ENCODE measurements at regions not wholly inside any gene's neighbourhood (a gene's known extent, or its start where the extent isn't known, plus 50 kb on each side); places are given as distances from the start of the nearest gene placed in this dataset.

DNA sequence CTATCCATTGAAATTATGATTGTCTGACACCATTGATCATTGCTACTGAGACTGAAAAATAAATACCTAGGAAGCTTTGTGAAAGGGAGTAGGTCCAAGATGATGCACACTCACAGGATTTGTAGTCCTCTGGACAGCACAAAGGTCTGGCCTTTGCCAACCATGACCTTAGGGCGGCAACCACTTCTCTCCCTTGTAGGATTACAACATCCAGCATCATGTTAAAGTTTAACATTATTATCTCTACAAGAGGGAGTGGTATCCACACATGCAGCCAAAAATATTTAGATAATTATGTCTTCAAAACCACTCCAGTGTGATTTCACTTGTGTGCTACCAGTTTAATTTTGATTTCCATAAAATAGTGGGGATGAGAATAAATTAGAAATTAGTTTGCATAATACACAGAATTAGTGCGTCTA, 51.1 kb upstream of the NHSL1 start:
- DNase-seq (ENCODE audit: low read depth in 2 of 2) = no peak

DNA sequence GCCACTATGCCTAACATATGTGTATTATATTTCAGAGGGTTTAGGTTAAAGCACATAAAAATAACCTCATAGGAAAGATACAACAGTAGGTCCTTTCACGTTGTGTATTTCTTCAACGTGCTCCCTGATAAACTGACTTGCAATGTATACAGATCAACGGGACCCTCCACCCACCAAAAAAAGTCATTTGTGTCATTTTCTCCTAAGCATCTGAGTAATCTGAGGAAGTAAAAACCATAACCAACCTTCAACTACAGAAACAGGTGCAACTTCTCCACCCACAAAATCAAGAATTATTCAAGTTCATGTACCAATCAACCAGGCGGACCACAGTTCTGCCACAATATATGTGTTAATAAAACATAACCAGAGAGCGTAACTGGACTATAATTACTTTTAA, 54.9 kb upstream of the NHSL1 start:
- no peak for DNase-seq (ENCODE audit: low read depth in 2 of 2)

DNA sequence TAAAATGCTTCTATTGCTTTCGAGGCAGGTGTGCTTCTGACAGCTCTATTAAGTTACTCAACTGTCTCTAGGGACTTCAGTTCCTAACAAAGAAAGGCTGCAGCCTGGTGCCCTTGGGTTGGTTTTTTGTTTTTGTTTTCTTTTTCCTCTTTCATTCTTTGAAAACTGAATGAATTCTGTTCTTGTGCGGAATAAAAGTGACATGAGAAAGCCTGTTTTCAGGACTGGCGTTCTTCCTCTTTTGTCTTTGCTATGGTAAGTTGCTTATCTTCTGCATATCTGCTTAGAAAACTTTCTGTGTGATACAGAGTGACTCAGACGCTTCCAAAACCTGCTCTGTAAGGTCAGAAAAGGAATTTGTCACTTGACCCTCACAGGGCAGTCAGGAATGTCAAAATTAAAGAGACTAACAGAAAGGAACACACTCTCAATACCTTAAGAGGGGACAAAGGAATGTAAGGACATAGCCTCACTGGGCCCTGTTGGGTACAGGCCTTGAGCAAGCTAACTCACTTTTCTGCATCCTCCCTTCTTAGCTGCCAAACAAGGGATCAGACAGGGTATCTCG, 56.2 kb upstream of the NHSL1 start:
- no peak for DNase-seq (ENCODE audit: low read depth in 2 of 2)

DNA sequence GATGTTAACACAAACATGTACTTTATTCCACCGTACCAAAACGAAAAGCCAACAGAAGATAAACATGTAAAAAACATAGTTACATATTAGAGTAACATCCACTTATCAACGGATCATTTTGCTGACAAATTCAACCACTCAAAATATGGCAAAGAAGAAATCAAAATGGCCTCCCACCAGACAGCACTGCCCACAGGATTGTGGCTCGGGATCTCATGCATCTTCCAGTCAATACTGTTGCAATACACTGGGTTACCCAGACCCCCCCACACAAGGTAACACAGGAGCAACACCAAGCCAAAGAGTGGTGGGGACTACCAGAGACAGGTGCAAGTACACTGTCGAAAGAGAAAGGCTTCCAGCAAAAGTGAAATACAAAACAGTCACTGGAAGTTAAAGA, 57.9 kb upstream of the NHSL1 start:
- DNase-seq (ENCODE audit: low read depth in 2 of 2) = no peak

DNA sequence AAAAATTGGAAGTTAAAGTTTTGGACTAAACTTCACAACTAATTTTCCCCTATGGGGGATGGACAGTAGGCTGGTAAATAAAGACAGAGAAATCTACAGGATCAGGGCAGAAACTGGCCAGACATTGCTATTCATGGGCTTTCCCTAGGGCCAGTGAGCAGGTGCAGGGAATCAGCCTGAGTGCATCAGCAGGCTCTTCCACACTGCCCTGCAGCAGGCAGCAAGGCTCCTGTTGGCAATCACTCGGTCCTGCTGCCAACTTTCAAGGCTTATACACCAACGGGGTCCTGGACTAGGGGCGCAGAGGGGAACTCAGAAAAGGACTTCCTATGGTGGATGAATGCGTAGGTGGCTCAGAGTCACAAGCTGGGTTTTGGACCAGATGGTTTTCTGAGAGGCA, 59.8 kb upstream of the NHSL1 start:
- DNase-seq (ENCODE audit: low read depth in 2 of 2) = no peak

DNA sequence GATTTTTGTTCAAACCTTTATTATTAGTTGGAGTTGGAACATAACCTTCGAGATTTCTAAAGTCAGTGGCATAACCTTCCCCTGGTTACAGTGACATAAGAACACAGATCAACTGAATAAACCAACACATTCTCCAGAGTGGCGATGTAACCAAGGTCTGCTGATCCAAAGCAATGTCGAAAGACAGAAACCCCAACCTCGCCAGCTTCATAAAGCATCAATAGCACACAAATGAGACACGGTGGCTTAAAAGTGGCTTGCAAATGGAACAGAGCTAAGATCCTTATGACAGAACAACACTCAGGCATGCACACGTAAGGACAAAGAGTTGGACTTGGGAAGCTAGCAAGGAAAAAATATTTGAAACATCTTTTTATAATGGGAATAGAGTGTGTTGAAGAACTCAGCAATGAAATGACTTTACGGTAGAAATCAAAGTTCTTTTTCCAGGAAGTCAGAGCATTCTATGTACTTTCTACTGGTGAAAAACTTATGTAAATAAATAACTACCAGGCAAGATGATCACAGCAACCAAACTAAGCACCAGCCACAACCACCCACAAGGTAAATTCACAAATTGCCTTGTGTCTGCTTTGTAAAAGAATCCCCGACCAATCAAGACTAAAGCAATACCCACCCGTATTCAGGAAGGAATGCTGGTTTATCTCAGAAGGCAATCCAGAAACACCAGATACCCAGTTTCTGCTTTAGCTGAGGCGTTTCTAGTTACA, 61.0 kb upstream of the NHSL1 start:
- no peak for DNase-seq (ENCODE audit: low read depth in 2 of 2)

DNA sequence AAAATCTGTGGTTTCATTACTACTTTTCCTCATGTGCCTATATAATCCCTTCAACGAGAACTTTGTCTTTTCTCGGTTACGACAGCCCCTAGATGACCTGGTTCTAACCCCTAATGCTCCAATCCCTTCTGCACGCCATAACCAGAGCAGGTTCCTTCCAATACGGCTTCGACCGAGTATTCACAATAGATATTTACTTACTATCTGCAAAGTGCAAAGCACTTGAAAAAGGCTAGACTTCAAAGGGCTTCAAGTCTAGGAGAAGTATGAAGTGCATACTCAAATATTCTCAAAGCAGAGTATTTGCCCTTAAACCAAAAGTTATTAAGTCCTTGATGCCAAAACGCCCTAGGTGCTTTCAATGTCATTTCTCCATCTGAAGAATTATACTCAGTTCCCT, 63.4 kb upstream of the NHSL1 start:
- DNase-seq (ENCODE audit: low read depth in 2 of 2) = no peak

DNA sequence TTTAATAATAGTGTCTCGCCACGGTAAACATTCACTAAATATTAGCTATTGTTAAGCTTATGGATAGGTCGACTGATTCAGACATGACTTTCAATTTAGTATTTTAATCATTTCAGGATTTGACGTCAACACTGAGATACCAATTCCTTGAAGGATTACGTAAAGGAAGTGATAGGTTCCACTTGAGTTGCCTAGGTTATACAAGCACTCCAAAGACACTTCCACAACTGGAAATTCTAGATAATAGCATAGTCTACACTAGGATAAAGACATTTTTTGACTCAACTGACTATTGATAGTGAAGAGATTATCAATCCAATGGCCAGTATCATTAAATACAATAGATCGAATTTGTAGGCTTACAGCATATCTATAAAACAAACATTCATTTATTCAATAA, 63.9 kb upstream of the NHSL1 start:
- DNase-seq (ENCODE audit: low read depth in 2 of 2) = no peak

DNA sequence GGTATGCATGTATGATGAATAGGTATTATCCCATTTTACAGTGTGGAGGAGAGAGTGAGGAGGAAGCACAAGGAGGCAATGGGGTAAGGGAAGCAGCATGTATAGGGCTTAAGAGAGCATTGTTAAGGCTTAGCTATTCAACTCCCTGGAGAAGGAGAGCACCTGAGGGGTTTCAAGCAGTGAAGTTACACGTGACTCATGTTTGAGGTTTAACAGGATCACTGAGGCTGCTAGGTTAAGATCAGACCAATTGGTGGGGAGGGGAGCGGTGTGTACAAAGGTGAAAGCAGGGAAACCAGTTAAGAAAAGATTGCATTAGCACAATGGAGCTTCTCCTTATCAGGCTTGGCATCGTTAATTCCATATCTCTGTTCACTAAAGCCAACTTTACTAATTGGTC, 64.4 kb upstream of the NHSL1 start:
- DNase-seq (ENCODE audit: low read depth in 2 of 2) = no peak

DNA sequence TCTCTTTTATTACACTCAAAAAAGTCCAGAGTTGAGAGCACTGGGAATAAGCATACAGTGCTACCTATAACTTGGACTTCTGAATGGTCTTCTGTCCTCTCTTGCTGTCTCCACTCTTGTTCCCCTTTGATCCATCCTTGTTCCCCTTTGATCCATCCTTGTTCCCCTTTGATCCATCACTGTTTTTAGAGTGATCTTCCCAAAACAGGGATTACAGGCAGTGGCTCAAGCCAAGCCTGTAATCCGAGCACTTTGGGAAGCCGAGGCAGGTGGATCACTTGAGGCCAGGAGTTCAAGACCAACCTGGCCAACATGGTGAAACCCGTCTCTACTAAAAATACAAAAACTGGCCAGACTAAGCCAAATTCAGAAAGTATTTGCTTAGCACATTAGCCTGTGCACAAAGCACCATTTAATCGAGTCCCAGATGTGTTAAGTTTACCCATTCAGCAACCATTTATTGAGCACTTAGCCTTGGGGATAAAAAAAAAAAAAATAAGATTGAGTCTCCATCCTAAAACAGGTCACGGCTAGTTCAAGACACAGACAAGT, 65.0 kb upstream of the NHSL1 start:
- no peak for DNase-seq (ENCODE audit: low read depth in 2 of 2)

DNA sequence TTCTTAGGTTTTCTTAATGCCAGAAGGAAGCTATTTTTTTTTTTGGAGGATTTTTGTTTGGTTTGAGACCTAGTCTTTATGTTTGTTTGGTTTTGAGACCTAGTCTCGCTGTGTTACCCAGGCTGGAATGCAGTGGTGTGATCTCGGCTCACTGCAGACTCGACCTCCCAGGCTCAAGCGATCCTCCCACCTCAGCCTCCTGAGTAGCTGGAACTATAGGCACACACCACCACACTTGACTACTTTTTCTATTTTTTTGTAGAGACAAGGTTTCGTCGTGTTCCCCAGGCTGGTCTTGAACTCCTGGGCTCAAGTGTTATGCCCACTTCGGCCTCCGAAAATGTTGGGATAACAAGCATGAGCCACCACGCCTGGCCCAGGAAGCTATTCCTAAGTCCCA, 67.8 kb upstream of the NHSL1 start:
- no peak for DNase-seq (ENCODE audit: low read depth in 2 of 2)

DNA sequence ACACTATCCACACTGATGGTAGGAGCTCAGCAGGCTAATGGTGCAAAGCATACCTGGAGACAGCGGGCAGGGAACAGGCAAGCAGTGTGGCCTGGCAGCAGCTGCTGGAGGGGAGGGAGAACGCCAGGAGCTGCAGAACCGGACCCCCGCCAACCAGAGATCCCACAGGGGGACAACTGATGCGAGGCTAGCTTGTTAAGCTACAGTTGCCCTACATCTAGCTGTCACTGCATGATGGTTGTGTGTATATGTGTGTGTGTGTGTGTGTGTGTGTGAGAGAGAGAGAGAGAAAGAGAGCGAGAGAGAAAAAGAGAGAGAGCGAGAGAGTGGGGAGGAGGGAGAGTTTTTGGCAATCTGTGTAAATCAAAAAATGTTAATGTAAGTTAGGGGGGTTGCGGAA, 69.7 kb upstream of the NHSL1 start:
- no peak for DNase-seq (ENCODE audit: low read depth in 2 of 2)

DNA sequence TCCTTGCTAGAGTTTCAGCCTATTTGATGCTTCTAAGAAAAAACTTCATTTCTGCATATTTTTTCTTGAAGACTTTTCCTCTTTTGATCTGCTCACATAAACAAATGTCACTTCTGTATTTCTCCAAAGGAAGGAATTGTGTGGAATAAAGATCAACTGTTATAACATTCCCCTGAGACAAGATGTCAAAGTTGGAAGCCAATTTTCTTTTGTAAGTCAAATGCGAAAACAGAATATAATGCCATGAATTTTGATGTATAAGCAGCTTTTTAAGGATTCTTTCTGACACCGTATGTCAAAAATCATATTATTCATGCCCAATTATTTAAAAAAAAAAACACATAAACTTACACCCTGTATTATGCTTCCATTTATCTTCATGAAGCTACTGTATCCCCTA, 70.3 kb upstream of the NHSL1 start:
- no peak for DNase-seq (ENCODE audit: low read depth in 2 of 2)

DNA sequence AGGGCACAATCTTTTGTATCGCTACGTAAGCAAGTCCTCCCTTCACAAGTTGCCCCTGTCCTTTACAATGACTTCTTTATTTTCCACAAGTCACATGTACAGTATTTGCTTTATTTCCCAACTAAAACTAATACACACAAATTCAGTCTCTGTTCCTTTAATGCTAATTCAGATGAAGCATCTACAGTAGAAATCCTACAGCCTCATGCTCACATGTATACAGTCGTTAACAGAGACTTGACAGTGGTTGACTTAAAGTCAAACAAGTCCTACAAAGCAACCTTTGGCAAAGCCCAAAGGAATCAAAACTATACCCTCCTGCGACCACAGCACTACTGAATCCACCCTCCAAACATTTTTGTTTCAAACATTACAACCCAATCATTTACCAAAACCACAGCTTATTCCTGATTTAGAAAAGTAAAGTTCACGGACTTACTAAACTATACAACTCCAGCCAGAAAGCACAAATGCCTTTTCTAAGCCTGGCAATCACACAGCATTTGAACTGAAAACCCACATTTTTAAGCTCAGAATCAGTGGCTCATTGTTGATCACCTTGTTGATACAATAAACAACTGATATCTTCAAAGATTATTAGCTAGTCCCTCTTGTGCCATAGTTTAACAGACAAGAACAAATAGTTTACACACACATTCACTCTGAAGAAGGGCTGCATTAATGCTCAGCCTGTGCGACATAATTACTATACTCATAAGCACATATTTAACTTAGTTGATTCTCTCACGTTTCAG, 70.9 kb upstream of the NHSL1 start:
- no peak for DNase-seq (ENCODE audit: low read depth in 2 of 2)

DNA sequence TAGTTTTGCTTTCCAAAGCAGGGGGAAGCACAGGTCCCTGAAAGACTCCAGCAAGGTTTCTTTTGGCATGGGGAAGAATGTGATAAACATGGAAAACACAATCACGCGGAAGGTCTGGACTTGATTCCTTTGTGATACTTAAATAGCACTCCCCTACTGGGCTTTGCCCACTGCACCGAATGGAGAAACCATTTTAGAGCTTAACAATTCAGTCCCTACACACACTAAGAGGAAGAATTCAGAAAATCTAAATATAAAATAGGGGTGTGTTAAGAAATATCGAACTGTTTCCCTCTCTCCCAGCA, 71.4 kb upstream of the NHSL1 start:
- DNase-seq (ENCODE audit: low read depth in 2 of 2) = no peak

DNA sequence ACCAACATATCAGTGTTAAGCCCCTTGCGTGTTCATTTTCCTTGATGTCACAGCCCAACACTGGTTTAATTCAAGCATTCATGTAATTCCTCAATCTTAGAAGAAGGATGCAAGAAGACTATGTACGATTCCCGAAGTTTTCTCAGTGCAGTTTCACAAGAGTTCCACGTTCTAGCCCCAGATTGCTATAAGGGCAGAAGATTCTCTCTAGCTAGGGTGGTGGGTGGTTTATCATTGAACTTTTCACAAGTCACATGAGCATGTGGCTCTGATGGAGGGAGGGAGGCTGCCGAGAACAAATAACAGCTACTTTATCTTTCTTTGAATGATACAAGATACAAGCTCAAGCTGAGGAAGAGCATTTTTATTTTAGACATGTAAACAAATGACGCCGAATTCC, 71.9 kb upstream of the NHSL1 start:
- DNase-seq (ENCODE audit: low read depth in 2 of 2) = no peak

DNA sequence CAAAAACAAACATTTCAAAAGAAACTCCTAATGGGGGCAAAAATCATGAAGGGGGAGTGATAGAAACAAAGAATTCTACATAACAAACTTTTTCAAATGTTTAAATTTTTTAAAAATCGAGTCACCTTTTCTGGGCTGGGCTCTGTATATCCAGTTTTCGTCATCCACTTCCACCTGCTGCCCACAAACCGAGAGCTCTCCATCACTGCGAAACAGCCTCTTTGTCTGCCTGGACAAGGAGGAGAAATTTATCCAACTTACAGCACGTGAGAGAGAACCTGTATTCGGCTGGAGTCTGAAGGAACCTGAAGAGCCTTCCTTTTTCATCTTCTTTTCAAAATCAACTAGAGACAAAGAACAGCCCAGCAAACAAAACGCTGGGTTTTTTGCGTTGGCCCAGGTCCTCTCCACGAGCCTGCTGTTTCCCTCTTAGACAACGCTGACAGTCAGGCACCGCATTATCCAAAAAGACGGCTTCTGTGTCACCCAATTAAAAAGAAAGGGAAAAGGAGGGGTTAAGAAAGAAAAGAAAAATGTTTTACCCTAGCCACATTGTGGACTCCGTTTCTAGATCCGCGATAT, 72.4 kb upstream of the NHSL1 start:
- DNase-seq (ENCODE audit: low read depth in 2 of 2) = no peak

DNA sequence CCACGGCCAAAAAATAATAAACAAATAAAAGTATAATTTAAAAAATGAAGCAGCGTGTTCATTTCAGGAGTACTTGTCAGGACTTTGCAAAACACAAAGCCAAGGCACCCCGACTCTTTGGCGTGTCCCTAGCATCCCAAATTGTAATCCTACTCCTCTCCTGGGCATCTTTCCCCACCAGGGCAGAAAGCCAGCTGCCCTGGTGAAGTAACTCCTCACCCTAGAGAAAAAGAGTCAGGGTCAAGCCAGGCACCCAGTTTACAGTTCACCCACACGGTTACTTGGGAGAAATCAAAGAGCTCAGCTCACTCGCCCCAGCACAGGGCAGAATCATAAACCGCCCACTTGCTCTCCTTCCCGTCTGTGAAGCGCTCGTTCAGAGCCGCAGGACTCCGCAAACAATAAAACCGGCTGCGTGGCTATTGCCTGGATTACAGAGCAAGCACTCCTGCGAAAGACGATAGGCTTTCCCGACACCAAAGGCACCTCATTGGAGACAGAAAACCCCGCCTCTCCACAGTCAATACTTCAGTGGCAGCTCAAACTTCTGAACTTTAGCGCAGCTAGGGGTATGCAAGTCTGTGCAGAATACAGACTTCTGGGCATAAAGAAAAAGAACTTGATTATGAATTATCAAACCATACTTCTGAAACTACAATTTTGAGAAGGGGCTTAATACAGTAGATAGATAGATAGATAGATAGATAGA, 73.0 kb upstream of the NHSL1 start:
- DNase-seq (ENCODE audit: low read depth in 2 of 2) = no peak

DNA sequence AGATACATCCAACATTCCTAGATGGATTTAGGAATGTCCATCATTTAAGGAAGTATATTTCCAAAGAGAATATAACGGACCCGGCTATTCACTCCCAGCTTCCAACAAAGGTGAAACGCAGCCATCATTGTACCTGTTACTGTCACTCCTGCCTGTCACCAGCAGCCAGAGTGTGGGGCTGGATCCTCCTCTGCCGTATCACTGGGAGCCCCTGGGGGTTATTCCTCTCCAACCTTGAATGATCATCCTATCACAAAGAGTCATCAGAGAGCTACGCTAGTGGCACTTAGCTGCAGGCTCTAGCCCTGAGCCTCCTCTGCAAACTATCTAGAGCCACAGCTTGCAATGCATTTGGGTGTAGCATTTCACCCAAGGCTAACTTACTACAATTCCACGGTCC, 73.6 kb upstream of the NHSL1 start:
- DNase-seq (ENCODE audit: low read depth in 2 of 2) = no peak

DNA sequence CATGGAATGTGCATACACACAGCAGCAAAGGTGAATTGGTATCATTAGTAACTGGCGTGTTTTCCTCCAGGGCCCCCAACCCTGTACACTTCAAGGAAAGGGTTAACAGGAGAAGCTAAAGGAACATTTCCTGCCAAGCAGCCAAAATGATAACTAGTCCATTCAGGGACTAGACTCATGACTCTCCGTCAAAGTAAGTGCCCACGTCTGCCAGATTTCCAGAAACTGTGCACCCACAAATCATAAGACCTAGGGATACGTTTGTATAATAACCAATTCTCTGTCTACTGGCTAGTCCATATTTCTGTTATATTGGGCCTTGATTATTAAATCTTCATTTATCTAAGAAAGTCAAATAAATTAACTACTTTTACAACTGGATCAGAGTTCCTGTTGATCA, 76.0 kb upstream of the NHSL1 start:
- DNase-seq (ENCODE audit: low read depth in 2 of 2) = no peak

DNA sequence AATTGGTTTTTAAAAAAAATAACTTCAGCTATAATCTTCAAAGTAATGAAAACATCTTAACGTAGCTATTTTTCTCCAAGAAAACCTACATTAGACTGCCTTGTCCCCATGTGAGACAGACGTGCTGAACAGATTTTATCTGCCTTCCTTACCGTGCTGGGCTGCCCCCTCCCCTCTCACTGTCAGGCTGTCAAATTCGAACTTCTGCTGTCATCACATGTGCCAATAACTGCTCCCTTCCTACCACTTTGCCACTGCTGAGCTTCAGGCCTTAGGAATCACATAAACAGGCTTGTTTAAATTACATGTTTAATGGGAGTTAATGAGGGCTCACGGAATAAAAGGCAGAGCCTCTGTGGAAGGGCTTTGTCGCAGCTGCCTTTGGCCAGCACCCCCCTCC, 77.0 kb upstream of the NHSL1 start:
- DNase-seq (ENCODE audit: low read depth in 2 of 2) = no peak
